ENCODE measurements at regions not wholly inside any gene's neighbourhood (a gene's known extent, or its start where the extent isn't known, plus 50 kb on each side); places are given as distances from the start of the nearest gene placed in this dataset.

- TF ChIP-seq CTCF (conservative IDR thresholded peaks at IDR 0.05; ENCODE audit: low read length): no peak
- no peak for TF ChIP-seq EZH2phosphoT487 (IDR thresholded peaks at IDR 0.05; ENCODE audit: borderline replicate concordance, low read depth, low read length)
Measured at GRCh38 chr6:167467282-167467681, 142.4 kb downstream of the TTLL2 start.
